ENCODE measurements at regions not wholly inside any gene's neighbourhood (a gene's known extent, or its start where the extent isn't known, plus 50 kb on each side); places are given as distances from the start of the nearest gene placed in this dataset.

DNA sequence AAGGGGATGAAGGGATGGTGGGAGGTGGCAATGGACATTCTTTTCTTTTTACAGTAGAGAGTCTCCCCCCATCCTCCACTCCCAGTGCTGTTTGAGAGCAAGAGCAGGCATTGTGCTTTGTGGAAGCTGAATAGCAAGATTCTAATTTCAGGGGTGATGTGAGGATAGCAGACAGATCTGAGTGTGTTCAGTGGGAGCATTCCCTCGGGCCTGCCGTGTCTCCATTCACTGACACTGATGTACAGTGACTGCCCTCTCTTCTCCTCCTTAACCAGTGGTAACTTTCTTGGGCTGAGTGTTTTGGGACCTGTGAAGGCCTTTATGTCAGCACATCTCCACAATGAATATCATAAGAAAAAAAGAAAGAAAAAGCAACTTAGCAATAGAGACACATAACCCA lies 396.6 kb upstream of the RPS6KA3 start:
- H3K4me3 ChIP-seq (ENCODE audit: low read depth, low read length), result no peak overlapping the region
- ChIA-PET CTCF (no interaction called here), POLR2A (no interaction called here)
- DNase-seq (ENCODE audit: low read depth, low spot score), result no peak
- TF ChIP-seq, protein P1, sequence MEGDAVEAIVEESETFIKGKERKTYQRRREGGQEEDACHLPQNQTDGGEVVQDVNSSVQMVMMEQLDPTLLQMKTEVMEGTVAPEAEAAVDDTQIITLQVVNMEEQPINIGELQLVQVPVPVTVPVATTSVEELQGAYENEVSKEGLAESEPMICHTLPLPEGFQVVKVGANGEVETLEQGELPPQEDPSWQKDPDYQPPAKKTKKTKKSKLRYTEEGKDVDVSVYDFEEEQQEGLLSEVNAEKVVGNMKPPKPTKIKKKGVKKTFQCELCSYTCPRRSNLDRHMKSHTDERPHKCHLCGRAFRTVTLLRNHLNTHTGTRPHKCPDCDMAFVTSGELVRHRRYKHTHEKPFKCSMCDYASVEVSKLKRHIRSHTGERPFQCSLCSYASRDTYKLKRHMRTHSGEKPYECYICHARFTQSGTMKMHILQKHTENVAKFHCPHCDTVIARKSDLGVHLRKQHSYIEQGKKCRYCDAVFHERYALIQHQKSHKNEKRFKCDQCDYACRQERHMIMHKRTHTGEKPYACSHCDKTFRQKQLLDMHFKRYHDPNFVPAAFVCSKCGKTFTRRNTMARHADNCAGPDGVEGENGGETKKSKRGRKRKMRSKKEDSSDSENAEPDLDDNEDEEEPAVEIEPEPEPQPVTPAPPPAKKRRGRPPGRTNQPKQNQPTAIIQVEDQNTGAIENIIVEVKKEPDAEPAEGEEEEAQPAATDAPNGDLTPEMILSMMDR (IDR thresholded peaks at IDR 0.05; ENCODE audit: insufficient read depth, low read length, missing control alignments), result no peak

- TF ChIP-seq, protein P1 (IDR thresholded peaks at IDR 0.05; ENCODE audit: insufficient read depth, low read length, missing control alignments), result no peak
- POLR2A ChIA-PET, result no interaction called here
- DNase-seq (ENCODE audit: low read depth, low spot score), result no peak
- no peak overlapping the region for H3K4me3 ChIP-seq (ENCODE audit: low read depth, low read length)
- CTCF ChIA-PET, result no interaction called here
These were observed 390.0 kb upstream of the RPS6KA3 start for GRCh38 chrX:20656721-20657120.

- no peak for DNase-seq (ENCODE audit: low read depth, low spot score)
- no peak overlapping the region for H3K4me3 ChIP-seq (ENCODE audit: low read depth, low read length)
- ChIA-PET POLR2A (no interaction called here), CTCF (no interaction called here)
- TF ChIP-seq, protein P1 (IDR thresholded peaks at IDR 0.05; ENCODE audit: insufficient read depth, low read length, missing control alignments), result no peak
These were observed 387.9 kb upstream of the RPS6KA3 start for GRCh38 chrX:20654596-20655106.

DNA sequence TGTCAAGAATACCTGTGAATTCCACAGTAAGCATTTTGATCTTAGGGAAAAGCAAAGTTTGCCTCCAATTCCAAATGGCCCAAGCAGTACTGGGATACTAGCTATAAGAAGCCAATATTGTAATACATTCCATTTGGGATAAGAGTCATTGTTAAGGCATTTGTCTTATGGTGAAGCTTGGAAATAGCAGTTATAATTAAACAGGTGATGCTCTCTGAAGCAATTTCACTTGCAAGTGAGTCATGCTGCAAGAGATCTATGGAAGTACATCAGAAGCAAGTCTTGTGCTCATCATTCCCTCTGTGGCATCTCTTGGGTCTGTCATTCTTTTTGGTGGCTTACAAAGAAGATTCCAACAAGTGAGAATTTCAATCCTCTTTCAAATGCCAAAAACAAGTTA lies 386.4 kb upstream of the RPS6KA3 start:
- CTCF ChIA-PET, result no interaction called here
- no peak overlapping the region for H3K4me3 ChIP-seq (ENCODE audit: low read depth, low read length)

GRCh38 chrX:20641954-20642353 lies 375.2 kb upstream of the RPS6KA3 start:
- ChIA-PET POLR2A (no interaction called here), CTCF (no interaction called here)
- DNase-seq (ENCODE audit: low read depth, low spot score), result no peak
- TF ChIP-seq, protein P1 (IDR thresholded peaks at IDR 0.05; ENCODE audit: insufficient read depth, low read length, missing control alignments), result no peak
- H3K4me3 ChIP-seq (ENCODE audit: low read depth, low read length), result no peak overlapping the region

More for the DNA sequence above, 386.4 kb upstream of the RPS6KA3 start:
- no peak for DNase-seq (ENCODE audit: low read depth, low spot score)
- POLR2A ChIA-PET, result no interaction called here
- TF ChIP-seq, protein P1 (IDR thresholded peaks at IDR 0.05; ENCODE audit: insufficient read depth, low read length, missing control alignments), result no peak

DNA sequence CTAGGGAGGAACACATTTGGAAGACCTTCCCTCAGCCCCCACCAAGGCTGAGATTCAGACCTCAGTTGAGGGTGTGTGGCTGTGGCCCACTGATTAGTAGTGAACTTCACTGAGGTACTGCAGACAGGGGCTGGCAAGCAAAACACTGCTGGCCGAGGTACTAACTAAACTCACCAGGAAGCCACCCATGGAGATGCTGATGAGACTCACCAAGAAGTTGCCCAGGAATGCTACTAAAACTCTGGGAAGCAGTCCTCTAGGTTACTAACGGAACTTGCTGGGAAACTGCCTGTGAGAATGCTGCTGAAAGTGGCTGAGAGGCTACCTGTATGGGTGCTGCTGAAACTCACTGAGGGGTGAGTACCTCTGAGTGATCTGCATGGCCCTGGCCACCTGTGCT lies 372.4 kb upstream of the RPS6KA3 start:
- POLR2A ChIA-PET, result no interaction called here
- H3K4me3 ChIP-seq (ENCODE audit: low read depth, low read length), result no peak overlapping the region
- no peak for DNase-seq (ENCODE audit: low read depth, low spot score)
- CTCF ChIA-PET, result no interaction called here
- TF ChIP-seq, protein P1 (IDR thresholded peaks at IDR 0.05; ENCODE audit: insufficient read depth, low read length, missing control alignments), result no peak
